Dermis microvascular lymphatic vessel endothelial cell (primary cell): ENCODE measurements at regions not wholly inside any gene's neighbourhood (a gene's known extent, or its start where the extent isn't known, plus 50 kb on each side); places are given as distances from the start of the nearest gene placed in this dataset.

Experiments used
- DNase-seq, 2 donors: peaks; one replicate each; pipeline versions ENCODE4 v3.0.0 to v3.0.0-alpha.2; 2010; ENCODE audit warnings: low read depth in 2 of 2

DNA sequence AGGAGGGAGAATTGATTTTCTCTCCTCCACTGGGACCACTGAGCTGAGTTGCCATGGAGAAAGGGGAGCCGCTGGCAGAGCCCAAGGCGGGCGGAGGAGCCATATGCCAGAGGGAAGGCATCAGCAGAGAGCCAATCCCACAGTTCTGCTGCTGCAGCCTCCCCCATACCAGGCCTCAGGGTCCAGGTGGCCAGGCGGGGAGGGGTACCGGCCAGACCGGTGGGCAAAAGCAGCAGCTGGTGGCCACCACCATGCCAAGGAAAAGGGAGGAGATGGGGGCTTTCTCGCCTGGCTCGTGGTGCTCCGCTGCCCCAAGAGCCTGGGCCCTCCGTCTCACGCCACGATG, 72.8 kb downstream of the PITPNM2 start:
- no peak for DNase-seq

DNA sequence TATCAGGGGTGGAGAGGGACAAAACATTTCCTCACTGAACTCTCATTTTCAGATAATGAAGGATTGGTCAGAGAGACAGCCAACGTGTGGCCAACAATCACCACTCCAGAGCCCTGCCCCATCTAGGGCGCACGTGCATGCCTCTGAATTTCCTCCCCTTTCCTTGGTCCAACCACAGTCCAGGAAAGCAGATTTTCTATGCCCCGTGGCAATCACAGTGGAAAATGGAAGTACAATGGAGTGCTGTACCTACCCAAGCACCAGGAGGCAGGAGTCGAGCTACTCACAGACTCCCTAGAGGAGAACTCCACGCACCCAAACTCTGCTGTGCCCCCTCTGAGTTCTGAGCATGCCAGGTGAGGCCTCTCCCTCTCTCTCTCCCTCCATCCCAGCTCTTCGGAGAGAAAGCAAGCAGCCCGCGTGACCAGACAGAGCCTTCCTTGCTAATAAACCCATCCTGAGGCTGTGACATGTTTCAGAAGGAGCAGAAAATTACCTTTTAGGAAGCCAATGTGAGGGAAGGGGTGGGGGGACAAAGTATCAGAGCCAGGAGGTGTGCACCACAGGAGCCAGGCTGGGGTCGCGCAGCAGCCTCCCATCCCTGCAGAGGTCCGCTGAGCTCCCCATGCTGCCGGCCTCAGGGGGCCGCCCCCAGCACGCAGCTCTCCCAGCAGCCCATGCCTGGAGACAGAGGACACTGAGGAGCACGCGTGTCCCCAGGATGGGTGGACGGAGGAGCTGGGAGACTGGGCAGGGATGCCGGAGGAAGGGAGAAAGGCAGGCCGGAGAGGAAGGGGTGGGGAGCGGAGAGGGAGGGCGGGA, 73.4 kb downstream of the PITPNM2 start:
- DNase-seq: no peak

DNA sequence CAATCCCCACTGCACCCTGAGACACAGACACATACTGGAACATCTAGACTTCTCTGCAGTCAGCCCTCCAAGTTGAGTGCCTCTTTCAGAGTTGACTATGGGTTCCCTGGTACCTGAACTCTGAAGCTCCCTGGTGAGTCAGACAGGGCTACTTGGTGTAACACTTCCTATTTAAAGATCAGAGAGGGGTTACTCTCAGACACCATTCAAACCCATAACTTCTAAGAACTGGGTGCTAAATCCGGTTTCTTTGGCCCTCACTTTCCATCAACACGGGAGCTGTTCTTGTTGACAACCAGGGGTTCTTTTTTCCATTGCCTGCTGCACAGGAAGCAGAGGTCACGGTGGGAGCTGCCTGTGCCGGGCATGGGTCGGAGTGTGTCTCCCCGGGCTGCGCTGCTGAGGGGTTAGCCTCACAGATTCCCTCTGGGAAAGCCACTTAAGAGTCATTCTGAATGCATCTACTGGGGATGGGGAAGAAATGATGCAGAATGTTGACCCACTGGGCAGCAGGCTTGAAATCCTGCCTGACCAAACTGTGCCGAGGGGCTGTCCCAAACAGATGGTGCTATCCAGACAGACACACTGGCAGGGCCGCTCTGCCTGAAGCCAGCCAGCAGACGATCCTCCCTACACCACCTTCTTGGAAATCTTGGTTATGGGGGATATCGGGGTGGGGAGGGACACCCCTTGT, 74.1 kb downstream of the PITPNM2 start:
- peak; percentile 28 to 62 for DNase-seq

DNA sequence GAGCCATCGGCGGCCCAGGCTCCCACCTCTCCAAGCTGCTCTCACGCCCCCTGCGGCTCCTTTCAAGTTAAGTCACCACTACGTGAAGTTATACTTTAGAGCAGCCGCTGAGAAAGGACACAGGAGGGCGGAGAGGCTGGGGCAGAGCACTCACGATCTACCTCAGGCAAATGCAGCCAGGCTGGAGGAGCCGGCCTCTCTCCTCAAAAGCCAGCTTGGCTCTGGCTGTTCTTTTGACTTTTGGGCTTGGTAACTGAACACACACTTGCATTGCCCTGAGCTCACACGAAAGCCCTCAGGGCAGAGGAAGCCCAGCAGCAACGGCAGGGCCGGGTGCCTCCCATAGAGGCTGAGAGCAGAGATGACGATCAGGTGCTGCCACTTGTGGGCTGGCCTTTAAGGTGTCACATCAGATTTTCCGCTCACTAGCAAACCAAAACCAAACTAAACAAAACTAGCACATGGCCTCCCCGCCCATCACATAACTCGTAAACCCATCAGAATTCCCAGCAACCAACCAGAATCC, 75.2 kb downstream of the PITPNM2 start:
- no peak for DNase-seq

DNA sequence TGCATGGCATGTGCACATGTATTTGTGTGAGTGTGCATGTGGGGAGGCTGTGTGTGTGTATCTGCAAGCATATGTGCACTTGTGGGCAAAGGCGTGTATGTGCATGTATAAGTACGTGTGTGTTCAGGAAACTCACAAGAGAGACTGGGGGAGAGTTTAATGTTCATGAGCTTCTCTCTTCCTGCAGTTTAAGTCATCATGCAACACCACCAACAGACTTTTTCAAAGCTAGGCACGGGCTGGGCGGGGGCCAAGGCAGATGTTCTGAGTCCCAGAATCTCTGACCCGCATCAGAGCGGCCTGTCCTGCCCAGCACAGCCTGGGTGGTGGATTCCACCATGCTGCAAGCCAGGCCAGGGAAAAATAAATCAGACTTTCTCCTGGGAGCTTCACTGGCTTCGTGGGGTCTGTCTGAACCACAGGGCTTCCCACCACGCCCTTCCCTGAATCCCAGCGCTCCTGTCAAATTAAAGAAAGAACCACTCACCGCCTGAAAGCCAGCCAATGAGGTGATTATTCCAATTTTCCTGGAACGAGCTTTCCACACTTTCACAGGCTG, 75.7 kb downstream of the PITPNM2 start:
- no peak for DNase-seq

DNA sequence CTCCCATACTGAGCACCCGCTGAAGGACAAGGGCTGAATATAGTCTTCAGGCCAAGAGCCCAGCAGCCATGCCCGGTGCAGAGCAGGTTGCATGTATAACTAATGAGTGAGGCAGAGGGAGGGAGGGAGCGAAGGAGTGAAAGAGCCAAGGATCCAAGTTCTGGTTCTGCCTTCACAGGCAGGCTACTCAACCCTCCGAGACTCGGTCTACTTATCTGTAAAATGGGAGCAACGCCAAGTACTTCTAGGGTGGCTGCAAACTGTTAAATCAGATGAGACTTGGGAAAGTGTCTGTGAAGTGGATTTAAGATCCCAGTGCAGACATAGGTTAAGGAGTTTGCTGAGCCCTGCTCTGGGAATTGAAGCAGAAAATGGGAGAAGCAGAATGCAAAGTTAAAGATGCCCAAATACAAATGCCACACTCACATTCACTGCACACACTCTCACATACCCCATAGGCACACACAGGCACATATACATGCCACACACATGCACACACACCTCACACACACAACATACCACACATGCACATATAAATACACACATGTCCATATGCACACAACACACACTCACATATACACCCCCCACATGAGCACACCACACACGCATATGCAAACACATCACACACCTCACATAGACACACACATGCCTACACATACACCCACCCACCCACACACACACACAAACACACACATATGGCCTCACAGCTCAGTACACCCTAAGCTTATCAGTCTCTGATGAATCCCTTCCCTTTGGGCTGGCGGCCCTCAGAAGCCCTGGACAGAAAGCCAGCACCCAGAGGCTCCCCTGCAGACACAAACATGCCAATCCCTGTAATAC, 76.7 kb downstream of the PITPNM2 start:
- no peak for DNase-seq

DNA sequence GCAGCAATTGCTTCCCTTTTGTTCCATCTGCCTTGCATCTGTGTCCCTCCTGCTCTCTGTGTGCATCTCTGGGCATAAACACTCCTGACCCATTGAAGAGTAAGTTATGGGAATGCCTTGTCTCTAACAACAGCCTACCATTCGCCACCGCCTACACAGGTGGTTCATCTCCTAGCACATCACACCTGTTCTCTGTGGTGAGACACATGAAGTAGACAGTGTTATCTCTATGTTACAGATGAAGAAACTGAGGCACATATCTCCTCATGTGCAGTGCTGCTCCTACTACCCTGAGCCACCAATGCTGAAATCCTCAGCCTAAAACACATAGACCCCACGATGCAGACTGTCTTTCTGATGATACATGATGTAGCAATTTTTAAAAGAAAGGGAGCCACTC, 77.6 kb downstream of the PITPNM2 start:
- DNase-seq: no peak

DNA sequence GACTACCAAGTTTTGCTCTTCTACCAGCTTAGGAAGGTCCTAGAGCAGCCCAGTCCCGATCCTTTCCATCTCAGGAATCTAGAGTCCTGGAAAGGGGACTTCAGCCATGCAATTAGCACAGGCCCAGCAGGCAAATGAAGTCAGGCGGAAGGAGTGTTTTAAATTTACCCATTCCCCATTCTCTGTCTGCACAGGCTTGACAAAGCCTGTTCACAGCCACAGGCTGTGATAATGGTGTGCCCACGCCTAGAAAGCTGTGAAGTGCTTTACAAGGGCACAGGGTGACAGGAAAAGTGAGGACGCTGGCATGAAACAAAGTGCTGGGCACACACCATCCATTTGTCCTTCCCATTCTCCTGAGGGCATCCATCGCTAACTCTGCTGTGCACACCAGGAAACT, 79.0 kb downstream of the PITPNM2 start:
- no peak for DNase-seq

DNA sequence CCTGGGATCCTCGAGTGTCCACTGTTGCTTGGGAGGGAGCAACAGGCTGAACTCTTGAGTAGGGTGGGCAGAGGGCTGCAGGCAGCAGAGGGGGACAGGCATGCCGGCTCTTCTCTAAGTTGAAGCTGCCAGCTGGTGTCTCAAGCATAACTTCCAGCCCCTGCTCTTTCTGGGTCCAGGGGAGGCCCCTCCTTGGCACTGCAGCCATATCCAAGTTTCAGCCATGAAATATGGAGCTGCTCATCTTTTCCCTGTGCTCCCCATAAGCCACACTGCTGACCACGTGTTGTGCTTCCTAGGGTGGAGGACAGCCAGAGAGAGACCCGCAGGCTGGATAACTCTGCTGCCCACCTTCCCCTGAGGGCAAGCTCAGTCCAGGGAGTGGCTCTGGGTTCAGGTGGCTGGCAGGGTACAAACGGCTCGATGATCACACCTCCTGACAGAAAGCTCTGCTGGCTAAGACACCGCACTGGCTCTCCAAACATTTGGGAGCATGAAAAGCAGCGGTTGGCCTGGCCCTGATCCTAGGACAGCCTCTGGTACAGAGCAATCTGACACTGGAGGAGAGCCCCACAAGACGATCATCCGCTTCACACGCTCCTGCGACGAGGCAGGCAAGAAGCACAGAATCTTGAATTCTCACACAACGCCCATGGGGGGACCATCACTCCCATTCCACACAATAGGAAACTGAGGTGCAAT, 79.6 kb downstream of the PITPNM2 start:
- no peak for DNase-seq

DNA sequence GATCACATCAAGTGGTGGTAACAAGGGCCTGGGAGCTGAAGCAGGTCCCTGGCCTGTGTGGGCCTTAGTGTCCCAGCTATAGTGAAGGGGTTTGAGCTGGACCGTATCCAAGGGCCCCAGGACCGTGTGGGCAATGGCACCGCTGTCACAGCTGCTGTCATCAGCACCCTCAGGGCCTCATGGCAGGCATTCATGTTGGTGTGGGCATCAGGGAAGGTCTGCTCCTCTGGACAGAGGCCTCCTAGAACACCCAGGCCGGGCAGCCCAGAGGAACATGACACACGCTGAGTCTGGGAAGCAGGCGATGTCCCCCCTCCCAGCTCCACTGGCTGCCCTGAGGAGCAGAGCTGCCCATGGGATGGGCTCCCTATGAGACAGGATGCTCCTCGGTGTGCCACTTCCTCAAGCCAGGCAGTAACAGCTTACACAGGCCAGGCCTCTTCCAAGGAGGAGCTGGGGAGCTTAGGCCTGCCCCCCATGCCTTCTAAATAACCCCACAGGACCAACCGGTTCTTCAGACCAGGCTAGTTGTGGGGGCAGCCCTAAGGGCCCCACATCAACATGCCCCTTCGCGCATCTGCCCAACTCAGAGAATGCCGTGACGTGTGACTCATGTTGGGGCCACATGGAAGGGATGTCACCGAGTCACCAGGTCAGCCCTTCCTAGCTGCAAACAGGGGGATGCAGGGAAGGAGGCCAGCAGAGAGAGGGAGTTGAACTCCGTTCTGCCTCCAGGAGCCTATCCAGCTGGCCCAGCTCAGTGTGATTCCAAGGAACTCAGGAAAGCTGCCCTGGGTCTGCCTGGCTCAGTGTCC, 80.4 kb downstream of the PITPNM2 start:
- DNase-seq: peak in 1 of 2 donors; percentile 19

DNA sequence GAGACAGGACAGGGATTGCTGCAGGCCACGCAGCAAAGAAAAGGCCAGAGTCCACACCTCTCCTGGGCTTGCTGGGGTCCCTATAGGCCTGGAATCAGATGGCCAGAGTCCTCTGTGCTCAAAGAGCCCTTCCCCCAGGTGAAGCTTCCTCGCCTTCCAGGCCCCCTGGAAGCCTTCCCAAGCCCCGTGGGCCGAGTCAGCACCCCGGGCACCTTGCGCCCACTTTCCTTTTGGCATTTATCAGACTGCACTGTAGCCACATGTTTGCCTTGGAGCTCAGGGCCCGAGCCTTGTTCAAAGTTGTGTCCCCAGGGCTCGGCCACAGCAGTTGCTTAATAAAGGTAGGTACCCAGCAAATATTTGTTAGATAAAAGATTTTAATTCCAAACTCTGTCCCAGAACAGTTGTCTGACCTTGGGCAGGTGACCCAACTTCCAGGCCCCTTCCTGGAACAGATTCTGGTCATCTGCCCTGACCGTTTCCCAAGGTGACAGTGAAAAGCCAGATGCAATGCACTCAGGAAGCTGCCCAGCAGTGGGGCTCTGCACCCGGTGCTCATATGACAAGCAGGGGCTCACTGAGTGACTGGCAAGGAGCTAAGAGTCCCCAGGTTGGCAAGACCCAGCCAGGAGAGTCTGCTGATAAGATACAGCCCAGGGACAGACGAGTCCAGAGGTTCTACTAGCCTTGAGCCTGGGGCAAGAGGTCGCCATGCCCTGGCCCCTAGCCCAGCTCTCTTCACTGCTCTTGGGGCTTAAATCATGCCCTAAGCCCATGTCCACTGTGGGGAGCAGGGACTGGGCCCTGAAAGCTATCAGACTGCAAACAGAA, 81.2 kb downstream of the PITPNM2 start:
- no peak for DNase-seq

DNA sequence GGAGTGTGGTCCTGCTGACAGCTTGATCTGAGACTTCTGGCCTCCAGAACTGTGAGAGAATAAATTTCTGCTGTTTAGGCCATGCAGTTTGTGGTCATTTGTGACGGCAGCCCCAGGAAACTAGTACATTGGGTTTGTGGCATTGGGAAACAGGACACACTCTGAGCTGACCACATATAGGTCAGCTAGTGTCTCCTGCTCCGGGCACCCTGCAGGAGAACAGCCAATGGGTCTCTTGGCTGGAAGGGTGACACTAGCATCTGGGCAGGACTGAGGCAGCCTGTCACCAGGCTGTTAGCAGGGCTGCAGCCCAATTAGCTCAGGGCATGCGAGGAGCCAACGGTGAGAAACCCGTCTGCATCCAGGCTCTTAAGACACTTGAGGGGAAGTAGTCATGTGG, 83.2 kb downstream of the PITPNM2 start:
- no peak for DNase-seq

DNA sequence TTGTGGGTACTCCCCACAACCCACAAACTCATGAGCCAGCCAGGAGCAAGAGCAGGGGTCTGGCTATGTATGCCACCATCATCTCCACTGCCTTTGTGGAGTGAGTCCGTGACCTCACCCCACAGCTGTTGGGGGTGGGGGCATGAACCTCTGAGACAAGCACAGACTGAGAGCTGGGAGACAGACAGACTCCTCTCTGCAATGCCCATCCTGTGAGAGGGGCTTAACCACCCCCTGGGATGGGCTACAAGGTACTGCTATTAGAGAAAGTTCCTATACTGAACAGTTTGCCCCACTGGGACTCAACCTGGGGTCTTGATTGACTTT, 84.5 kb downstream of the PITPNM2 start:
- no peak for DNase-seq

DNA sequence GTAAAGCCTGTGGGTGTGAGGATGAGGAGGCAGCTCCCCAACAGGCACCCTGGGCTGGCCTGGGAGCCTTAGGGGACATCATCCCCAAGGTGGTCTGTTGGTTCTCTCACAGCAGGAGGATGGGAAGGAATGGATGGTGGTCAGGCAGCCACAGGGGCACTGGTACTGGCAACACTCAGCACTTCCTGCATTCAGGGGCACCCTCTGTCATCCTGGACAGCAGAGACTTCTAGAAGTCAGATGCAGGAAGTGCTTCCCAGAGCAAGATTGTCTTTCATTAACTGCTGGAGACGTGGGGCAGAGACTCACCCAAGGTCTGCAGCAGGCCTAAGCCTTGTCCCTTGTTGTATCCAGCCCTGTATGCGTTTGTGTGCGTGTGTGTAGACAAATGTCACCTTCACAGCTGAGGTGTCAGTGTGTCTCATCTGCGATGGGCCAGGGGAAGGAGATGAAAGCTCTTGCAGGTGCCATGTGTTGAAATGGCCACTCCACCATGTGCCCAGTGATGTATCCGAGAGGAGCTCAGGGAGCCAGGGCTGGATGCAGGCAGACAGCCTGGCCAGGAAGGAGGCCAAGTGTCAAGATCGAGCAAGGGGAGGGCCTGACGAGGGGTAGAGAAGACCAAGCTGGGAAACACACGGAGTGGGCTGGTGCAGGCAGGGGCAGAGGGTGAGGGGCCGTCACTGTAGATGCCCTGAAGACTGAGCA, 85.1 kb downstream of the PITPNM2 start:
- DNase-seq: no peak

DNA sequence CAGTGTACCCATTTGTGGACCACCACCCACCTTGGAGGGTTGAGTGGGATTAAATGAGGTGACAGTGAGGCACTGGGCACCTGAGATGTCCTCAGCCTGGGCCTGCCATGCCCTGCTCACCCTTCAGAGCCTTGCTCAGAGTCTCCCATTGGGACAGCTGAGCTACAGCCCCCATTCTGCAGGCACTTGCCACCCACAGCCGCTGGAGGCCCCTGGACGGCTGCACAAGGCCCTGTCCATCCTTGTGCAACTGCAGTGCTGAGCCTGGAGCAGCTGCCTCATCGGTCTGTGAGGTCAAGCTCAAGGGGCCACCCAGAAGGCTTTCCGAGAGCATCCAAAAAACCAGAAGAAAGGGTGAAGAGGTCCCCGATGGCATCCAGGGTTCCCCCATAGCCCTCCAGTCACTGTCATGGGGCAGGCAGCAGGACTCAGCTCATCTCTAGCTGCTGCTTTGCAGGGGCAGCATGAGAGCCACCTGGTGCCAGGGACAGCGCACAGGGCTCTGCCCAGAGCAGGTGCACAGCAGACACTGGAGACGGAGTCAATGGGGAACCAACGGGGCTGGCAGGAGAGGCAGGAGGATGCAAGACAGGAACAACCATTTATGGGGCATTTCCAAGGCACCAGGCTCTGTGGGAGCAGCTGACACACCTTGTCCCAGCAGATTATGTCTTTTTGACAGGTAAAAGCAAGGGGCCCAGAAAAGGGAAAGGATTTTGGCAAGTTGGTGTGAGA, 84.6 kb downstream of the ARL6IP4 start:
- DNase-seq: no peak

DNA sequence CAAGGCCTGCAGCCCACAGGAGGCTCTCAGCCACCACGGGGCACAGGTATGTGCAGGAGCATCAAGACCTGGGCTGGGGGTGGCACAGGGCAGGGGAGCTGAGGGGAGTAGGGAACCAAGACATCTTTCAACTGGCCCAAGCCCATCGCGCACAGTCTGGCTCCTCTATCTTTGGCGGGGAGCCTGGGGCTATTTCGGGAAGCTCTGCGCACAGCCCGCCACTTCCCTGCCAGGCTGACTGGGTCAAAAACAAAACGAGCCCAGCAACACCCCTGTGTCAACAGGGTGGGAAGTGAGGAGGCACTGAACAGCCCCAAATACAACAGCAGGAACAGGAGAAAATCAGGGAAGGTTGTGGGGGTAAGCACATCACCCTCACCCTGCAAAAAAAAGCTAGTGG, 83.9 kb downstream of the ARL6IP4 start:
- DNase-seq: no peak

DNA sequence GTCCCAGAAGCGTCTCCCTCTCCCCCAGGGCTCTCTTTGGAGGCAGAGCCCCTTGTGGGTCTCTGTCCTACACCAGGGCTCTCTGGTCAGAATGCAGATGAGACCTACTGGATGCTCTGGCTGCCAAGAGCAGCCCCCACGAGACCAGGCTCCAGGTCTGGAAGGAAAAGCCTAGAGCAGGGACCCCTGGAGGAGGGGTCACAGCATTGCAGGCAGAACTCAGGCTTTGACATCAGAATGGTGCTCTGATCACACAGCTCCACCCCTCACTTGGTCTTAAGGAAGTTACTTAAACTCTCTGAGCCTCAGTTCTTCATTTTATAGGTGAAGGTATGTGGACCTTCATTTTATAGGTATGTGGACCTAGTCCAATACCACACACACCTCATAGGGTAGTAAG, 83.1 kb downstream of the ARL6IP4 start:
- peak in 1 of 2 donors; percentile 26 for DNase-seq
